ENCODE measurements at regions not wholly inside any gene's neighbourhood (a gene's known extent, or its start where the extent isn't known, plus 50 kb on each side); places are given as distances from the start of the nearest gene placed in this dataset.

DNA sequence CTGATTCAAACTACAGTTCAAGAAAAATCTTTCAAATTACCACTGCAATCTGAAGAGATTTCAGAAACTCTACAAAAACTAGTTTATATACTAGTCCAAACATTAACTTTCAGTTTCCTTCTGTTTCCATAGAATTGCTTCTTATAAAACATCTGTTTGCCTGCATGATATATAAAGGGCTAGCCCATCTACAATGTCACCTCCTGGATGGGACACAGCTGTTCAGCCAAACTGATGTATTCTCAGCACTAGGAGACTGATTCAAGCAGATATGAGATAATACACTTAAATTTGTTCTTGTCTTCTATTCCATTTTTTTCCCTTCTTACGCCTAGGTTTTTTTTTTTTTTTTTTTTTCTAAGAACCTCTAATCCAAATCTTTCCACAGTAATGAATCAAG is 1569.7 kb upstream of the IGFBP7 start:
- DNase-seq, result no peak

DNA sequence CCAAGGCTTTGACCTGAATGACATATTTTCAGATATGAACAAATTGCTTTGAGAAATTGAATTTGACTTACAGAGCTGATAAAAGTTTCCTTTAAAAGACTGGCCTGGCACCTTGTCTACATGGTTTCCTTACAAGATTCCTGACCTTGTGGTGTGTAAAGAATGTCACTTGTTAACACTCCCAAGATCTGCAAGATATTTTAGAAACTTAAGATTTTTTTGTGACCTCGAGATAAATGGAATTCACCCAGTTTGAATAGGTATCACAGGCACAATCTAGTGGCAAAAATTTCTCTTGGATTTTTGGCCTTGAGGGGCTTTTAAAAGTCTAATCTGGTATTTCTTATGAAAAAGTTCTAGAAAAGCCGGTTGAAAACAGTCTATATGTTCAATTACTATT is 1568.9 kb upstream of the IGFBP7 start:
- DNase-seq, result no peak

DNA sequence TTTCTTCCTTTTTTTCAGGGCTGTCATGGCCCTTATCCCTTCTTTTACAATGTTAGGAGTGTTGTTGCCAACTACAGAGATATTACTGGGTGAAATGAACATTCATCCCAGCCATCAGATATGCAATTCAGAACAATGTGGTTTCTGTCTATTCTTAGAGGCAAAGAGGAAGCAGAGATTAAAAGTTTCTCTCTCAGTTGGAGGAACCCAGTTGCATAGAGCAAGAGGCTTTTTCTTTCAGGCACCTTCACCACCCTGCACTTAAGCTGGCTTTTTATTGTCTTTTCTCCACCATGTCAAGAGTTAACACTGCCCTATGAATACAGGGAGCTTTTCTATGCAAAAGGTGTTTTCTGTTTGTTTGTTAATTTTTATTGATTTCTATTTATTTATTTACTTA is 1559.6 kb upstream of the IGFBP7 start:
- DNase-seq, result no peak

DNA sequence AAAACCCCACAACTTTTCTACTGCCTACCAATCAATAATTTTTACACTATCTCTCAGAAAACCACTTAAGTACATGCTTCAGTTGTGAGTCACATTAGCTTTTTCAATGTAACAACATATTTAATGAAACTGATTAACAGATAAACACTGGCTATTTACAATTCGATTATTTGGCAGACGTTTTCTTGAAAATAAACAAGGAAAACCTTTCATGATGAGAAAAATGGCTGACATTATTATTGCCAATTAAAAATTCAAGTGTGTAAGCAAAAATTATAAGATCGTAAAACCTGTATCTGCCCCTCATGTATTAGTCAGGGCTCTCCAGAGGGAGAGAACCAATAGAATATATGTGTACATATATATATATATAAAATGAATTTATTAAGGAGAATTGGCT is 1555.5 kb upstream of the IGFBP7 start:
- DNase-seq, result no peak

DNA sequence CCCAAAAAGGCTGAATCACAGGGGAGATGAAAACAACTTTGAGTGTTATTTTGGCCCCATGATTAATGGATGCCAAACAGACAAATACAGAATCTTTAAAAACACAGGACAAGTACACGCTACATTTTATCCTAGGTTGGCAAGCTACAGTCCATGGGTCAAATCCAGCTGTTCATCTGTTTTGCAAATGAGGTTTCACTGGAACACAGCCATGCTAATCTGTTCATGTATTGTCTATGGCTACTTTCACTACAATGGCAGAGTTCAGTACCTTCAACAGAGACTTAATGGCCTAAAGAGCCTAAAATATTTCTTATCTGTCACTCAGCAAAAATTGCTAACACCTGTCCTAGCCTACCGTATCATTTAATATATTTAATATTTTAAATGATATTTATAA is 1548.5 kb upstream of the IGFBP7 start:
- no peak for DNase-seq

DNA sequence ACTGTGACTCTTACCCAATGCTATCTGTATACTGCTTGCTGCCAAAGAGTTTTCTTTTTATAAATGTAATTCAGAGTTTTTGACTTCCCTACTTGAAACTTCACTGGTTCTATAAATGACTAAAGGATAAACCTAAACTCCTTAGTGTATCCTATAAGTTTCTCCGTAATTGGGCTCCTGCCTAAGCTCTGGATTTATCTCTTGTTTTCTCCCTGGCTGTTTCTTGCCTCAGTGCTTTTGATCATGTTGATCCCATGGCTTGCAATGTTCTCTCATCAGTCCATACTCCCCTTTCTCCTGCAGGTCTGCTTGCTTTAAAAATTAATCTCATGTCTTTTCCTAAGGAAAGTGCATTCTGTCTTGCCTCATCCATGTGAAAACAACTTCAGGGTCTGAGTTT is 1543.1 kb upstream of the IGFBP7 start:
- no peak for DNase-seq

DNA sequence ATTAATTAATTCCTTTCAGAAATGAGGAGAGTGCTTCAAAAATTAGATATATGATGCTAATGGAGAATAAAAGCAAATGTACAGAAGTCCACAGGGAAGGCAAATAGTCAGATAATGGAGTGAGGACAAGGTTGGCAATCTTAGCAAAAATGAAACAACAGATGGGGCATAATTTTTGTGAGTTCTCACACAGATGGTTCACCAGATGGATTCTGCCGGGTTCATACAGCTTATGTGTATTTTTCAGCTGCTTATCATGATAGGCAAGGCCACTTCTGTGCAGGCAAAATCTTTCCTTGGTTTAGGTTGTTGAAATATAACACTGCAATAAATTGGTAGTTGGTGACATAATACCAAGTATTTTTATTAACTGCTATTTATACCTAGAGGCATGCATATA is 1539.0 kb upstream of the IGFBP7 start:
- no peak for DNase-seq

DNA sequence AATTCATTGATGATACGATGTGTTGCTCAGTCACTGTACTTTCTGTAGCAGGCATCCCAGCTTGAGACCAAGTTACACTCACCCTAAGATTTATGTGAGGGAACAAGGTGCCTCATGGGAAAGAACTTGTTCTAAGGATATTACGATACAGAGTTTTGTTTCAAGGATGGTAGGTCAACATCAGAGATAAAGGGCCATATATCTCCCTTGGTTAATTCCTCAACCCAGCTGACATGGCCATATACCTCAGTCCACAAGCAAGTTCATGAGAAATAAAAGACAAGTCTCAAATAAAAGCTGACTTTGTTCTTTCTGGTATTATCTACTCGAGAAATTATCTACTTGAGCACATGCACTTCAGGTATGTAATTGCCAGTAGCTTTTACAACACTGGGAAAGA is 1535.9 kb upstream of the IGFBP7 start:
- DNase-seq, result no peak

DNA sequence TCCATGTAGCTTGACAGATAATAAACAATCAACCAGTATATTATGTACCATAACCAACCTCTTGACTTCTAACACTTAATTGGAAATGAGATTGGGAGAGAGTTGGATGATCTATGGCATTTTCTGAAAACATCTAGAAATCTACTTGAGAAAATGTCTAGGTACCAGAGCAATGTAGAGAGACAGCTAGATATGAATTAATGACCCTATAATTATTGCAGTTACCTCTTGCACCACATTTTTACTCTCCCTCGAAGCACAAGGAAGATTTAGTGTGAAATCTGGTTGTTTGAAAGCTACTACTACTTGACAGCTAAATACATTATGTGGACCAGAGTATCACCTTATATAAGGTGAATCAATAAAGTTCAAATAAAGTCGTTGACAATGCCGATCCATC is 1534.4 kb upstream of the IGFBP7 start:
- no peak for DNase-seq

DNA sequence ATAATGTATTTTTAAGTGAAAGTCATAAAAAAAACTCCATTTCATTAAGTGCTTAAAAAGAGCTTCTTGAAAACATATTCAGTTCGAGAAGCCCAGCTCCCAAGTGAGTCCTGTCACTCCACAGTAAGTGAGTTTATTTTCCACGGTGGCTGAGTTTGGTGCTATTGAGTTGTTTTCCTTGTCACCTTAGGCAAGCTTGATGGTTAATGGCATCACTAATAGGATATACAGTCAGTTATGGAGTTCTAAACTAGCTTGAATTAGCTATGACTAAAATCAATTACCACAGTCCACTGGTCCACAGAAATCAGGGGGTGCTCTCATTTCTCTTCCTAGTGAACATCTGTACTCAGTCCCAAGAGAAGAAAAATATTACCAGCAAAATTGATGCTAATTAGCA is 1526.2 kb upstream of the IGFBP7 start:
- no peak for DNase-seq

DNA sequence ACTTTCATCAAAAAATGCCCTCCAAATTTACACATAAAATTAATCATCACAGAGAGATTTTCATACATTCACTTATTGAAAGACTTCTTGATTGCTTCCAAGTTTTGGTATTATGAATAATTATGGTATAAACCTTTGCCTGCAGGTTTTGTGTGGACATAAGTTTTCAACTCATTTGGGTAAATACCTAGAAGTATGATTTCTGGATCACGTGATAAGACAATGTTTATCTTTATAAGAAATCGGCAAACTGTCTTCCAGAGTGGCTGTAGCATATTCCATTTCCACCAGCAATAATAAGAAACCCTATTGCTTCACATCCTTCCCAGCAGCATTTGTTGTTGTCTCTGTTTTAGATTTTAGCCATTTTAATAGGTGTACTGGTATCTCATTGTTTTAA is 1507.0 kb upstream of the IGFBP7 start:
- no peak for DNase-seq

DNA sequence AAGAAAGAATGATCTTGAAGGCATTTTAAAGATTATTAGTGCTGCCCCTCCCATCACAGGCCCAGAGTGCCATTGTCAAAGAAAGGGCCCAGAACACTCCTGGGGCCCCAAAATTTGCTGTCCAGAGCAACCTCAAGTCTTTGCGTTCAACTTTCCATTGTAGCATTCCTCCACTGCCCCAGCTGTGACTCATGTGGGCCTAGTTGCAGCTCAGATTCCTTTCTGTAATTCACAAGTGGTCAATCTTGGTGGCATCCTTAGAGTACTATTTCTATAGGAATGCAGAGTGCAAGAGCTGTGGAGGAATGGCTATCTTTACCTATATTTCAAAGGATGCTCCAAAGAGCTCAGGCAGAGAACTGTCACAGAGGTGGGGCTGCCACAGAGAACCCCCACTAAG is 1500.8 kb upstream of the IGFBP7 start:
- no peak for DNase-seq

DNA sequence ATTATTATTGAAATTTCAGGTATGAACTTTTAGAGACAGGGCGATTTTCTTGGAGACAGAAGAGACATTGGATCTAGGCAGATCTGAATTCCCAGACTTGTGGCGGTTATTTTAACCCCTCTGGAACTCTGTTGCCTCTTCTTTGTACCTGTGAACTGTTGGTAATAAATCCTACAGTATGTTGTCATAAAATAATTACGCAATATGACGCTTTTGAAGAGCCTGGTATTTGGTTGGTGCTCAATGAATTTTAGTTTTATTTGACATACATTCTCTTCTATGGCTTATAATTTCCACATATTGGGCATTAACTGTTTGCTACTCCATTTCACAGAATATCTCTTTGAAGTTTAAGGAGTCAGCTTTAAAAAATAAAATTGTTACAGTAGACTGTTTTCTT is 1496.1 kb upstream of the IGFBP7 start:
- DNase-seq, result no peak

DNA sequence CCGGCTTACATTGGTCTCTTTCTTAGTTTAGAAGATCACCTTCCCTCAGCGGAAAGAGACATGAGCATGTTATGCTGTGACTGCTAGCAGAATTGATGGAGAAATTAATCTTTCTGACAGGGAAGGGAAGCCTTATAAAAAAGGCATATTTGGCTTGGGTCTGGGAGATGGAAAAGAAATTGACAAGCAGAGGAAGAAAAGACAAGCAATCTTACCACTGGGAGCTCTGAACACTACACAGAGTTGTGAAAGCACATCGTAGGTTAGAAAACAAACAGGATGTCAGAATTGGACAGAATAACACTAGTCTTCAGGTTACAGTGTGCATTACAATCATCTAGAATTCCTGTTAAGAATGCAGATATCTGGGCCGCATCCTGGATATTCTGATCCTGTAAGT is 1493.8 kb upstream of the IGFBP7 start:
- DNase-seq, result no peak

DNA sequence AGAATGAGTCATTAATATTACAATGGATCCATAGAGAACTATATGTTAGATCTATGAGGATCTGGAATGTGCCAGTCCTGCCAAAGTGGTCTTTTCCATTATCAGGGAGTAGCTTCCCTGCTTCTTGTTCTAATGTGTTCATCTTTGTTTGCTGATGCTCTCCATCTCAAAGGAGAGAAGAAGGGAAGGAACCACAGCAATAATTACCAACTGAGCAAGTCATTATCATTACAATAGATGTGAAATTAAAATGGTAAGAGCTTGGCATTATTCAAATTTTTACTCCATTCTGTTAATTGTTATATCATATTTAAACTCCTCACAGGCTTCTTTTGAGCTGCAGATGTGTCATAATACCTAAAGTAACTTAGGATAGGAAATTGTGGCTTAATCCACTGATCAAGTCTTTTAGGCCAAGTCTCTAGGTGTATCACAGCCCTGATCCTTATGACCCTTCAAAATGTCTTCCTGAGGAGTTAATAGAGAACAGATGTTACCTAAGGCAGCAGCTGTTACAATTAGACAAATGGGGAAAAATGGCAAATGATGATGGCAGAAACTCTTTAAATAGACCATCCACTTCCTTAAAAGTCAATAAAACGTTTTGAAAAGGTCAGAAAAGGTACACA is 1492.7 kb upstream of the IGFBP7 start:
- DNase-seq, result no peak

DNA sequence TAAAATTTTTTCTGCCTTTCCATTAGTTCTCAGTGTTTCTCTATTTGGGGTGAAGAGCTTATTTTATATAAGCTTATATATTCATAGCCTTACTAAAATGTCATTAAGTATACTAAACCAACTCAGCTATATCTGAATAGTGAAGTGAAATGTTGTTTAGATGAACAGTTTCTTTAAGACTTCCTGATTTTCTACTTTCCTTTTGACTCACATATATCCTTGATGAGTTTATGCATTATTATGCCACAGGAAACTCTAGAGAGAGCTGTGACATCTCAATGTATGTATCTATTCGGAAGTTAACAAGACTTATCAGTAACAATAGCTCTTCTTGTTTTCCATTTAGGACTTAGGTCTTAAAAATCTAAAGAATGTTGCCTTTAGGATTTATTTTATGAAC is 1491.8 kb upstream of the IGFBP7 start:
- DNase-seq, result no peak

DNA sequence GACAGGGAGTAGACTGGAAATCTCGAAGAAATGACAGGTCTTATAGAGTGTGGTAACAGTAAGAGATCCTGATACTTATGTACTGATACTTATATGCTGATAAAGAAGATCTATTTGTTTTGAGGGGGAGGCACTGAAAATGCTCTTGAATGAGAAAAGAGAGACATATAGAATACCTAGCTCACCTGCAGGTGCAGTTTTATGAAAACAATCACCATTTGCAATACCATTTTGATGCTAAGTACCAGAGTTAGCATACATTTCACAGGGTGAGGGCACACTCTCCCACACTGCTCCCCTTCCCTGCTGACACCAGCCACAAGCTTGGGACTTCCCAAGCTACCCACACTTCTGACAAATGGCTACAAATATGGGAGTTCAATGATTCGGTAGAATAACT is 1490.1 kb upstream of the IGFBP7 start:
- DNase-seq, result no peak

DNA sequence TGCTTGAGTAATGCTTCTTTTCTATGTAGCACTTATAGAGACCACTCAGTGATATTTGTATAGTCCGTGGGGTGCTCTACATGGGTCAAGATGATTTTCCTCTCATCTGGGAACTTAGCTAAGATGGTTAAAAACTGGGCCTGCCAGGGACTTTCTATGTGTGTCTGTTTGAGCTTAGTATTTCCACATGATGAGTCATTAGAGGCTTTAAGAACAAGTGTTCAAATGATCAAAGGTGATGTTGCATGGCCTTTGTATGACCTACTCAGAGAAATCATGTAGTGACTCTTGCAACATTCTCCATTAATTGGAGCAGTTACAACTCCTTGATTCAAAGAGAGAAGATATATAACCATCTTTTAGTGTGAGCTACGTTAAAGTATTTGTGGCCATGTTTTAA is 1480.5 kb upstream of the IGFBP7 start:
- no peak for DNase-seq

DNA sequence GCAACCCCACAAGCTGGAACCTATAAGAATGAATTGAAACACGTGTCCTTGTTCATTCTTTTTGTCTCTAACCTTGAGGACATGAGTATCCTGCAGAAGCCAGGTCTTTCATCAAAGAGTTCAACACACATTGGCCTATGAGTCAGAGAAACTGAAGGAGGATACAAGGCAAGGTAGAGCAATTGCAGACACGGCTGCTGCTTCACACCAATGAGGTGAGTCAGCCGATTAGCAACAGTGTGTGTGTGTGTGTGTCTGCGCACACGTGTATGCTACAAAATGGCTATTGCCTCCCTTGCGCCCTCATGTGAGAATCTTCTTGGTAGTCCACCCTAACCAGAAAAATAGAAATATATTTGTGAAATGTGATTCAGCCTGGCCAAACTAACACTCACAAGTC is 1477.7 kb upstream of the IGFBP7 start:
- no peak for DNase-seq

DNA sequence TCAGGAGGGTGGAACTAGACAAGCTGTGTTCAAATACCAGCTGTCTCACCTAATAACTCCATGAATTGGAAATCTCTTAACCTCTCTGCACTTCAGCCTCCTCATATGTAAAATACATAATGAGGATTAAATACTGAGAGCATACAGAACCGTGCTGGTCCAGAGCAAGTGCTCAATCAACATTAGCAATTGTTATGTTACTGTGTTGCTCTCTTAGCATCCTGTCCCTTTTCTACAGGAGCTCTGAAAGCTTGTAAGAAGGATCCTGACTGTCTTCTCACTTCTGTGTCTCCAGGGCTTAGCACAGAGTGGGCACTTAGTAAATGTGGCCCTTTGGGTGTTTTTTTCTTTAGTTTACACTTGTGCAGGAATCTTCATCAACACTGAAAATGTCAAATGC is 1456.1 kb upstream of the IGFBP7 start:
- DNase-seq, result no peak

DNA sequence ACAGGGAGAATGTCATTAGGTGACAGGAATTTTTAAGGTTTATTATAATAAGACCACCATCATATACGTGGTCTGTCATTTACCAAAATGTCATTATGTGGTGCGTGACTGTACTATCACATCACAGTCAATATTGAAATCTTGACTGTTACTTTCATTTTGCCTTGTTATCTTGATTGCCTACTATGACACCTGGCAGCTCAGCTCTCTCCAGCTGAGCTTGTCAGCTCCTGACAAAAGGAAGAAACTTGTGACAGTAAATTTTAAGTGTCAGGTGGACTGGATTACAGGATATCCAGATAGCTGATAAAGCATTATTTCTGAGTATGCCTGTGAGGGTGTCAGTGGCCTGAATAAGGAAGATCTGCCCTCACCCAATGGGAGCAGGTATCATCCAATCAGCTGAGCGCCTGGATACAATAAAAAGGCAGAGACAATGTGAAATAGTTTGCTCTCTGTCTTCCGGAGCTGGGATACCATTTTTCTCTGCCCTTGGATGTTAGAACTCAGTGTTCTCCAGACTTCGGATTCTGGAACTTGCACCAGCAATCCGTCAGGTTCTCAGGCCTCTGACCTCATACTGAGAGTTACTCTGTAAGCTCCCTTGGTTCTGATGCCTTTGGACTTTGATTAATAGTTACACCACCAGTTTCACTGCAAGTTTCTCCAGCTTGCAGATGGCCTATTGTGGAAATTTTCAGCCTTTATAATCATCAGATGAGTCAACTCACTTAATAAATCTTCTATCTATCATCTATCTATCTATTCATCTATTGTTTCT is 1454.7 kb upstream of the IGFBP7 start:
- DNase-seq, result no peak

DNA sequence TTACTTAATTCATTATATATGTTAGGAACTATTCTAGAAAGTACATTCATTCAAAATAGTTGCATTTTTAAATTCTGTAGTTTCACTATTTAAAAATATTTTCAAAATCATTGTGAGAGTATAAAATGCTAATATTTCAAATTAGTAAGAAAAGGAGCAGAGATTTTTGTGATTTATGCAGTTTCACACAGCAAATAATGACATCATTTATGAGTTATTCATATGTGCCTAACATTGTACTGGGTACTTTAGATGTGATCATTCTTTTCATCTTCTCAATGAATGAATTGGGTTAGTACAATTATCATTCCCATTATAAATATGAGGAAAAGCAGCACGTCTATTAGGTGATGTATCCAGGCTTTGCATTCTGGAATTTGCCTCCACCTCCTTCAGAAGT is 1451.0 kb upstream of the IGFBP7 start:
- DNase-seq, result no peak

DNA sequence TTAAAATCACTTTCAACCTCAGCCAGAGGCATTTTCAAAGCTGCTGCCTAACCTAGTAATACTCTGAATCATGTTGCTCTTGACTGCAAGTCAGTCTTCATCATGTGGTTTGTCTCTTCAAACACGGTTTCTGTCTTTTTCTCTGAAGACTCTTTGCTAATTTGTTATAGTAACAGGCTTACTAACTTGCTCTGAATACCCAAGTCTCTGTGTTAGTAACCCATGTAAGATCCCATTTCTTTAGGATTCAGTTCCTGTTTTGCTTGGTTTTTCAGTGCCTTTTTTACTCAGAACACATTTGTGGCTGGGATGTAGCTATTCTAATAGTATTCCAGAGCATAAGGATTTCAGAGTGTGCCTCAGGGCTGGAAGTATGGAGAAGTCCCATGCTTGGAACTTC is 1450.6 kb upstream of the IGFBP7 start:
- DNase-seq, result no peak

DNA sequence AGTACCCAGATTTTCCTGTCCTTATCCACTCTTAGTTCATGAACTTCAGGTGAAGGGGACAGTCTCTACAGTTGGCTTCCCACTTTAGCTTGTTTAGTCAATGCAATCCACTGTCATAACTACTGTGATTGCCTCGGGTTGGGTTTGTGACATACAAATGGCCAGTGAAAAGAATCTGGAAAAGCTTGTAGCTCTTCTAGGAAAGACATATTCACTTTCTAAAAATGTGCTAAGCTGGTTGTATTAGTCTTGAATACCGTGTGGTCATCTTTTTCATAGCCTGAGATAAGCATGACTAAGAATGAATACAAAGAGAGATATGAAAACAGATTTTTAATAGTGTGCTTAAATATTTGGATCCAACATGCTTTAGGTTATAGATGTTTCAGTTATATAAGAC is 1443.5 kb upstream of the IGFBP7 start:
- DNase-seq, result no peak

DNA sequence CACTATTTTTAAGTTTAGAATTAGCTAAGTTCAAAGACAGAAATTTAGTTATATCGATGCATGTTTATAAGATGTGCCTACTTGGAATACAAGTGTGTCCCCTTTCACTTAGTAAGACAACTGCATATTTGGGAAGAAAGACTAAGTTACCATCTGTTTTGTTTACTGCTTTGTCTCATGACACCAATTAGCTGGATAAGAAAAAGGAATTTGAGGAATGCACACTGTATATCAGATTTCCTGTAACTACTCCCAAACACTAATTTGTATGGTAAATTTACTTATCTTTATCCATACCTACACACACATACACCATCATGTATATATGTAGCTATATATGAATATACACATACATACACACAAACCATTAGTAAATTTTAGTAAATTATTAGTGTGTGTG is 1442.8 kb upstream of the IGFBP7 start:
- no peak for DNase-seq

Data from activated naive CD4-positive, alpha-beta T cell (primary cell).